Posterior vena cava (tissue), 2 donors: ENCODE measurements at regions not wholly inside any gene's neighbourhood (a gene's known extent, or its start where the extent isn't known, plus 50 kb on each side); places are given as distances from the start of the nearest gene placed in this dataset.
"Not testable (repeated sequence)": the region's sequence is repeated elsewhere in the genome, so short reads cannot be mapped to it uniquely, and the experiment has no call there.

Experiments
- DNase-seq: peaks from one replicate; pipeline ENCODE4 v3.0.0-alpha.2; 2020; ENCODE audit warnings: low spot score
- intact Hi-C, 2 donors: fragments of 100-400 bp; cut with DNase I; formaldehyde crosslinking; loops; one replicate each; pipeline versions ENCODE4 v1.14.1 to v1.14.2; 2022 to 2023
- donor health status: DM: yes; HTN: yes; CAD: no.
- donor health status: DM: yes; HTN: yes; CAD: no.

GRCh38 chr3:19825193-19825592, 108.8 kb downstream of the EFHB start:
- DNase-seq = no peak
- intact Hi-C loops = no loop called here

DNA sequence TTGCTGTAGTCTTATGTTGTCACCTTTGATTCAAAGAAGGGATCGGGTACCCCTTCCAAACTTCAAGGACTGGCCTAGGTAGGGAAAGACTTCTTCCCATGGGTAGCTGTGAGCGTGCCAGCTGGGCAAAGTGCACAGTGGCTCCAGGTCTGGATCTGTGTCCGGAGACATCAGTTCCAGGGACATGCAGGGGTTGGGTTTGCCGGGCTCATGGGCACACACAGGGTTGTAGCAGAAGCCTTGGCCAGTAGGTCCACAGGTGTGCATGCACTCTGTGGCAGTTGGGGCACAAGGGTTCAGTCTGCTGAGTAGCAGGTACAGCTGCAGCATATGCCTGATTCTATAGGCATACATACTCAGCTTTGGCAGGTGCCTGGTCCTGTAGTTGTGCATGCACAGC, 111.2 kb downstream of the EFHB start:
- intact Hi-C loops = no loop called here
- no peak for DNase-seq

DNA sequence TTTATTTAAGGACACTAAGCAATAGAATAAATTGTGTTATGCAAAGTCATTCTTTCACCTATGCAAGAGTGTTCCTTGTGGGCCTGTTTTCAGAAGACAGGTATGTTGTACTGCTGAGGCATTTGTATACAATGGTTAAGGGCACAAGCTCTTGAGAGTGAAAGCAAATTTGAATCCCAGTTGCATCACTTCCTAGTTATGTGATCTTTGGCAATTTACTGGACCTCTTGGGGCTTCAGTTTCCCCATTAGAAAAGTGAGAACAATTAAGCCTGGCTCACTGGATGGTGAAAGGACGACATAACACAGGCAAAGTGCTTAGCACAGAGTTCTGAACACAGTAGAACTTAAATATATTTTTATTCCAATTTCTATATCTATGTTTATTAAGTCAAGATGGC, 117.4 kb downstream of the EFHB start:
- intact Hi-C loops = no loop called here
- no peak for DNase-seq

GRCh38 chr3:19815805-19816204, 118.2 kb downstream of the EFHB start:
- DNase-seq = no peak
- intact Hi-C loops = no loop called here

DNA sequence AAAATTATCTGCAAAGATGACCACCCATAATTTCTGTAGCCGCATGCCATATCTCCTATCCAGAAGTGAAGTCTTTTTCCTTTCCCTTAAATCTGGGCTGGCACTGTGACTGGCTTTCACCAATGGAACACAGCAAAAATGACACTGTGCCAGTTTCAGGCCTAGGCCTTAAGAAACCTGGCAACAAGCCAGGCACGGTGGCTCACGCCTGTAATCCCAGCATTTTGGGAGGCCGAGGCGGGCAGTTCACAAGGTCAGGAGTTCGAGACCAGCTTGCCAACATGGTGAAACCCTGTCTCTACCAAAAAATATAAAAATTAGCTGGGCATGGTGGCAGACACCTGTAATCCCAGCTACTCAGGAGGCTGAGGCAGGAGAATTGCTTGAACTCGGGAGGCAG, 120.3 kb downstream of the EFHB start:
- DNase-seq, intact Hi-C loops: not testable (repeated sequence)

DNA sequence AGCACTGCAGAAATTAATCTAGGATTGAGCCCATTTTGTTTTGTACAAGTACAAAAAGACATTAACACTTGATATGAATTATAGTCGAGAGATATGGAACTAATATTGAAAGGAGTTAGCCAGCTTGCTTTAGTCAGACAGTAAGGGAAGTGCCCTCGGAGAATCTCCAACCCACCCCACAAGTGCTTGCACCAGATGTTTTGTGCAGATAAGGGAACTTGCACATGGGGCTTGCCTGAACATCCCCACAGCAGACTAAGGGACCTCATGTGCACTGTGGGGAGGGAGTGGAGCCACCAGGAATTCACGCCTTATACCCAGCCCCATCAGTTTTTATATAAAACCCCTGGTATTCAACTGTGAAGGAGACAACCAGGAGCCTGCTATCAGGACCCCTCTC, 122.3 kb downstream of the EFHB start:
- intact Hi-C loops = no loop called here

GRCh38 chr3:19808834-19809233, 125.2 kb downstream of the EFHB start:
- no peak for DNase-seq
- intact Hi-C loops = no loop called here

More for the DNA sequence above, 122.3 kb downstream of the EFHB start:
- no peak for DNase-seq

DNA sequence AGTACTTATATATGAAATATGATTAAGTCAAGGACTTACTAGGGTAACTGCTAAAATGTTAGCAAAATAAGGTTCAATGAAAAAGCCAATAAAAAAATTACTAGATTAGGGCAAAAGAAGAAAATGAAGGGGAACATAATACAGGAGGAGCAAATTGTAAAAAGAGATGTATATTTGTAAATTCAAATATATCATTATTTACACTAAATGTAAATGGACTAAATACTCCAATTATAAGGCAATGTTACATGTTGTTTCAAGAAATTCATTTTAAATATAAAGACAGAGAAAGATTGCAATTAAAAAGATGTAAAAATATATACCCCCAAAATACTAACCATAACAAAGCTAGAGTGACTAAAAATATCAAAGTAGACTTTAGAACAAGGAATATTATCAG, 134.1 kb downstream of the EFHB start:
- no peak for DNase-seq
- intact Hi-C loops = no loop called here

DNA sequence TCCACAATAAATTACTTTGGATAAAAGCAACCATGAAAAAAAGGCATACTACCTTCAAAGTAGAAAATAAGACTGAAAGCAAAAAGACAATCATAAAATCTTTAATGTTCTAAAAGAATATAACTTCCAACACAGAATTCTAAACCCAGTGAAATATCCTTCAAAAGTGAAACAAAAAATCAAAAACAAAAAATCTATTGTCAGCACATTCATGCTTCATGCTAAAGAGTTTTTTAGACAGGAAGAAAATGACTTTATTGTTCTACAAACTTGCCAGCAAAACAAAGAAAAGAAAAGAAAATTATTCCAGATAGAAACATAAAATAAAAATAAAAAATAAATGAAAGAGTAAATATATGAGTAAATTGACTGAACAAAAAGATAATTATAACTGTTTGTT, 134.9 kb downstream of the EFHB start:
- DNase-seq = no peak
- intact Hi-C loops = no loop called here

DNA sequence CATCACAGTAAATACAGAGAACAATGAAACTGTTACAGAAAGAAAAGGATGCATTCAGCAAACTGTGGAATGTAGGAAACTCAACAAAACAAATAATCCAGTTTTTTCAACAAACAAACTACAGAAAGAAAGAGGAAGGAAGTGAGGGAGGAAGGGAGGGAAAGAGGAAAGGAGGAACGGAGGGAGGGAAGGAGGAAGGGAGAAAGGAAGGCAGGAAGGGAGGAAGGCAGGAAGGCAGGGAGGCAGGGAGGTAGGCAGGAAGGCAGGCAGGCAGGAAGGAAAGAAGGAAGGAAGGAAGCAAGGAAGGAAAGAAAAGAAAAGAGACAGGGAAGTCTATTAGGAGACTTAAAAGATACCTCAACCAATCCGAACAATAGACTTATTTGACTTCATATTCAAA, 135.7 kb downstream of the EFHB start:
- intact Hi-C loops = no loop called here
- DNase-seq = no peak

DNA sequence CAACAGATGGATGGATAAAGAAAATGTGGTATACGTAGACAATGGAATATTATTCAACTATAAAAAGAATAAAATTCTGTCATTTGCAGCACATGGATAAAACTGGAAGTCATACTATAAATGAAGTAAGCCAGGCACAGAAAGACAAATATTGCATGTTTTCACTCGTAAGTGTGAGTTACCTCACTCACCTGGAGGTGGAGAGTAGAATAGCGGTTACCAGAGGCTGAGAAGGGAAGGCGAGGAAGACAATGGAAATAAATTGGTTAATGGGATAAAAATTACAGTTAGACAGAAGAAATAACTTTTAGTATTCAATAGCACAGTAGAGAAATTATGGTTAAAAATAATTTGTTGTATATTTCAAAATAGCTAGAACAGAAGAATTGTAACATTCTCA, 141.6 kb downstream of the EFHB start:
- no peak for DNase-seq
- intact Hi-C loops = no loop called here

GRCh38 chr3:19775765-19776164, 158.3 kb downstream of the EFHB start:
- DNase-seq = no peak
- intact Hi-C loops = no loop called here

- intact Hi-C loops = no loop called here
- DNase-seq = no peak
These were observed 164.3 kb downstream of the EFHB start for GRCh38 chr3:19769694-19770093.

GRCh38 chr3:19765954-19766353, 168.1 kb downstream of the EFHB start:
- DNase-seq = no peak
- intact Hi-C loops = no loop called here

- DNase-seq = no peak
- intact Hi-C loops = loop anchor here in 1 of 2 donors (5.0 kb wide), 1 partner anchor 955 kb away; no protein-coding TSS in a partner anchor
These were observed 176.2 kb downstream of the EFHB start for GRCh38 chr3:19757773-19758172.

DNA sequence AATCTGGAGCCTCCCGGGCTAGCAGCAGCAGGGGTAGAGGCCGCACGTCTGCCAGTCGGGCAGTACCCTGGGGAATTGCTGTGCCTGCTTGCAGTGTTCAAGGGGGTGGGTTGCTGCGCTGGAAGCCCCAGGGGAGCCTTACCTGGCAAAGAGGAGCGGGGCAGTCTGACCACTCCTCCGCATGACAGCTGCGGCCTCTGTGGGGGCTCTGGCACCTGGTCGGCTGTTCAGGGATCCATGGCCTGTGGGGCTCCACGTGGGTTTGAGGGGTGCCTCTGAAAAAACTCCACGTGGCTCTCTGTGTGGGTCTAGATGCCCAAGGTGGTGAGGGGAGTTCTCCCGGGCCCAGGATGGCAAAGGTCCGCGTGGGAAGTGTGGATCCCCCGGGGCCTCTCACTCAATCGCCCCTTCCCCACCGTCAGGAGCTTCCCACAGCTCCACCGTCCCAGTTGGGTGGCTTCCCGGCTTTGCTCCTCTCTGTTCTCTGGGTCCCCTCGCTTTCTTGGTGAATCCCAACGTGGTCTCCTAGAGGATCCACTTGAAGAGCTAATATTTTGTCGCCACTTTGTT, 184.5 kb downstream of the EFHB start:
- DNase-seq = peak; percentile 78
- intact Hi-C loops = no loop called here

DNA sequence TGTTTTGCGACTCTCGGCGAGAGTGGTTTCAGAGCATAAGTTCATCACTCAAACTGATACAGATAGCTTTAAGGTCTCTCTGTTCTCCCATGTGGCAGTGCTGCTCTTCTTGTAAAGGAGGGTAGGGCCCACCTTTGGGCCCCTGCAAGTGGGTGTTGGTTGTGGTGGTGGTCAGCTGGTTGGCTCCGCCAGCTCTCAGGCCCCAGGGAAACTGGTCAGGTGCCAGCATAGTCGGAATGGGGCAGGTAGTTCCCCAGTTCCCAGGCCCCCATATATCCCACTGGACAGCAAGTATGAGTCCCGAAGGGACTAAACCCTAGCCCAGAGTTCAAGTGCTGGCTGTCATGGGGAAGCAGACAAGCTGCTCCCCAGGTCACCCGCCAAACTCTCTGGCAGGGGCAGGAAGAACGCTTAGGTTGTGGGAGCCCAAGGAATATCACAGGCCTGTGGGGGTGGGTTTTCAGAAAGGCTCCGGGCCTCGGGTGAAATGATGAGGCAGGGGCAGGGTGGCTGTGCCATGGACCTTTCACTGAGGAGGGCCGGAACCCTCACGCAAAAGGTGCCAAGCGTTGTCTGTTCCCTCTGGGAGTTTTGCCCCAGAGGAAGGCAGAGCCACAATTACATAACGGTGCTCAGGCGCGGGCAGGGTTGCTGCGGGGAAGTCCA, 185.1 kb downstream of the EFHB start:
- intact Hi-C loops = no loop called here
- DNase-seq = peak; percentile 66

GRCh38 chr3:19744047-19744446, 190.0 kb downstream of the EFHB start:
- no peak for DNase-seq
- intact Hi-C loops = no loop called here

- DNase-seq = no peak
These were observed 191.1 kb downstream of the EFHB start for GRCh38 chr3:19742935-19743334.

DNA sequence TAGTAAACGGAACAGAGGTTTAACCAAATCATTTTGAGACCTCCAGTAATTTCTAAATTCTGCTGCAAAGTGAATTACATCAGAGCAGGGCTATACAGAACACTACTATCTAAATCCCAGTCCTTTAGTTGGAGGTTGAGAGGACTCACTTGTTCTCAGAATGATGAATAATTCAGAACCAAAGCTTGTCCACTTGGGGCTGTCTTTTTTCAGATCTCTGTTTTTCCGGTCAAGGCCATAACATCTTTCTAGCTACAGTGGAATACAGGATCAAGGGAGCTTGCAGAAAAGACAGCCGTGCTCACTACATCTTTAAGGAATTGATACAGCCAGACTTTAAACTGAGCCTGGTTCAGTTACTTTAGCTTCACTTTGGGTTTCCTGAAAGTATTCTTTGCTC, 194.5 kb downstream of the EFHB start:
- intact Hi-C loops = no loop called here

More at GRCh38 chr3:19742935-19743334, 191.1 kb downstream of the EFHB start:
- intact Hi-C loops = no loop called here

DNA sequence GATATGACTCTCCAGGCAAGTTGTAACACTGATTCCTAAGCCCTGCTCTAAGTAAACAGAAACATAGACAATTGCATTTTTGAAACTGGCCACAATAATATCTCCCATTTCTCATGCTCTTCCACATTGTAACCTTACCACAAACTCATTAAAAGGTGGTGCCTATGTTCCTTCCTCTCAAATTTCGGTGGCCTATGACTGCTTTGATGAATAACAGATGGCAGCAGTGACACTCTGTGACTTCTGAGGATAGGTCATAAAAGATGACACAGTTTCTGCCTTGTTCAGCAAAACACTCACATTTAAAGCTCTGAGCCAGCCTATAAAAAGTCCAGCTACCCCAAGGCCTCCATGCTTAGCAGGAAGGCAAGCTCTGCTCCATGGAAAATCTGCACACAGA, 195.2 kb downstream of the EFHB start:
- intact Hi-C loops = no loop called here
- DNase-seq = no peak

More for the DNA sequence above, 194.5 kb downstream of the EFHB start:
- no peak for DNase-seq
